ENCODE measurements at regions not wholly inside any gene's neighbourhood (a gene's known extent, or its start where the extent isn't known, plus 50 kb on each side); places are given as distances from the start of the nearest gene placed in this dataset.

- Histone ChIP-seq H3K9me3 (ENCODE audit: control insufficient read depth in 2 of 2, low read length in 2 of 2) (no peaks in the 10 kb centered on the region), H3K9ac (ENCODE audit: low read depth in 1 of 2, low read length in 2 of 2) (no peak overlapping the region), H3K27me3 (ENCODE audit: control insufficient read depth in 2 of 2, insufficient read depth in 2 of 2, low read length in 2 of 2) (peaks cover 0 to 4% of the 10 kb centered on the region in 2 donors), H3K4me1 (ENCODE audit: control insufficient read depth in 2 of 2, insufficient read depth in 2 of 2, low read length in 2 of 2) (no peaks in the 10 kb centered on the region), H3K36me3 (ENCODE audit: control insufficient read depth in 2 of 2, insufficient read depth in 2 of 2, low read length in 2 of 2) (no peaks in the 10 kb centered on the region), H3K4me3 (ENCODE audit: low read length in 2 of 2) (no peak overlapping the region), H3K27ac (ENCODE audit: low read depth in 2 of 2, low read length in 2 of 2) (no peak overlapping the region)
Observed at GRCh38 chrX:109873983-109874382, 128.9 kb upstream of the TMEM164 start.

GRCh38 chrX:109874548-109874947, 128.4 kb upstream of the TMEM164 start:
- peaks cover 0 to 4% of the 10 kb centered on the region in 2 donors for H3K27me3 ChIP-seq (ENCODE audit: control insufficient read depth in 2 of 2, insufficient read depth in 2 of 2, low read length in 2 of 2)

GRCh38 chrX:109875831-109876230, 127.1 kb upstream of the TMEM164 start:
- no peaks in the 10 kb centered on the region for H3K4me1 ChIP-seq (ENCODE audit: control insufficient read depth in 2 of 2, insufficient read depth in 2 of 2, low read length in 2 of 2)
- no peaks in the 10 kb centered on the region for H3K36me3 ChIP-seq (ENCODE audit: control insufficient read depth in 2 of 2, insufficient read depth in 2 of 2, low read length in 2 of 2)
- peaks cover 0 to 4% of the 10 kb centered on the region in 2 donors for H3K27me3 ChIP-seq (ENCODE audit: control insufficient read depth in 2 of 2, insufficient read depth in 2 of 2, low read length in 2 of 2)
- no peak overlapping the region for H3K4me3 ChIP-seq (ENCODE audit: low read length in 2 of 2)
- no peak overlapping the region for H3K9ac ChIP-seq (ENCODE audit: low read depth in 1 of 2, low read length in 2 of 2)
- H3K27ac ChIP-seq (ENCODE audit: low read depth in 2 of 2, low read length in 2 of 2): no peak overlapping the region
- H3K9me3 ChIP-seq (ENCODE audit: control insufficient read depth in 2 of 2, low read length in 2 of 2): no peaks in the 10 kb centered on the region

More at GRCh38 chrX:109874548-109874947, 128.4 kb upstream of the TMEM164 start:
- Histone ChIP-seq H3K9ac (ENCODE audit: low read depth in 1 of 2, low read length in 2 of 2) (no peak overlapping the region), H3K9me3 (ENCODE audit: control insufficient read depth in 2 of 2, low read length in 2 of 2) (no peaks in the 10 kb centered on the region), H3K36me3 (ENCODE audit: control insufficient read depth in 2 of 2, insufficient read depth in 2 of 2, low read length in 2 of 2) (no peaks in the 10 kb centered on the region), H3K4me3 (ENCODE audit: low read length in 2 of 2) (no peak overlapping the region), H3K27ac (ENCODE audit: low read depth in 2 of 2, low read length in 2 of 2) (no peak overlapping the region), H3K4me1 (ENCODE audit: control insufficient read depth in 2 of 2, insufficient read depth in 2 of 2, low read length in 2 of 2) (no peaks in the 10 kb centered on the region)

GRCh38 chrX:109878236-109878635, 124.7 kb upstream of the TMEM164 start:
- no peaks in the 10 kb centered on the region for H3K4me1 ChIP-seq (ENCODE audit: control insufficient read depth in 2 of 2, insufficient read depth in 2 of 2, low read length in 2 of 2)
- peaks cover 0 to 4% of the 10 kb centered on the region in 2 donors for H3K27me3 ChIP-seq (ENCODE audit: control insufficient read depth in 2 of 2, insufficient read depth in 2 of 2, low read length in 2 of 2)
- H3K36me3 ChIP-seq (ENCODE audit: control insufficient read depth in 2 of 2, insufficient read depth in 2 of 2, low read length in 2 of 2): no peaks in the 10 kb centered on the region
- no peak overlapping the region for H3K4me3 ChIP-seq (ENCODE audit: low read length in 2 of 2)
- H3K9ac ChIP-seq (ENCODE audit: low read depth in 1 of 2, low read length in 2 of 2): no peak overlapping the region
- H3K27ac ChIP-seq (ENCODE audit: low read depth in 2 of 2, low read length in 2 of 2): no peak overlapping the region
- no peaks in the 10 kb centered on the region for H3K9me3 ChIP-seq (ENCODE audit: control insufficient read depth in 2 of 2, low read length in 2 of 2)

- H3K9ac ChIP-seq (ENCODE audit: low read depth in 1 of 2, low read length in 2 of 2): no peak overlapping the region
Observed at GRCh38 chrX:109879991-109880390, 122.9 kb upstream of the TMEM164 start.

GRCh38 chrX:109880629-109881028, 122.3 kb upstream of the TMEM164 start:
- Histone ChIP-seq H3K4me1 (ENCODE audit: control insufficient read depth in 2 of 2, insufficient read depth in 2 of 2, low read length in 2 of 2) (no peaks in the 10 kb centered on the region), H3K36me3 (ENCODE audit: control insufficient read depth in 2 of 2, insufficient read depth in 2 of 2, low read length in 2 of 2) (no peaks in the 10 kb centered on the region), H3K9ac (ENCODE audit: low read depth in 1 of 2, low read length in 2 of 2) (no peak overlapping the region), H3K9me3 (ENCODE audit: control insufficient read depth in 2 of 2, low read length in 2 of 2) (no peaks in the 10 kb centered on the region), H3K27me3 (ENCODE audit: control insufficient read depth in 2 of 2, insufficient read depth in 2 of 2, low read length in 2 of 2) (peaks cover 0 to 4% of the 10 kb centered on the region in 2 donors), H3K4me3 (ENCODE audit: low read length in 2 of 2) (no peak overlapping the region), H3K27ac (ENCODE audit: low read depth in 2 of 2, low read length in 2 of 2) (no peak overlapping the region)

More at GRCh38 chrX:109879991-109880390, 122.9 kb upstream of the TMEM164 start:
- no peaks in the 10 kb centered on the region for H3K4me1 ChIP-seq (ENCODE audit: control insufficient read depth in 2 of 2, insufficient read depth in 2 of 2, low read length in 2 of 2)
- H3K4me3 ChIP-seq (ENCODE audit: low read length in 2 of 2): no peak overlapping the region
- no peak overlapping the region for H3K27ac ChIP-seq (ENCODE audit: low read depth in 2 of 2, low read length in 2 of 2)
- no peaks in the 10 kb centered on the region for H3K9me3 ChIP-seq (ENCODE audit: control insufficient read depth in 2 of 2, low read length in 2 of 2)
- peaks cover 0 to 4% of the 10 kb centered on the region in 2 donors for H3K27me3 ChIP-seq (ENCODE audit: control insufficient read depth in 2 of 2, insufficient read depth in 2 of 2, low read length in 2 of 2)
- no peaks in the 10 kb centered on the region for H3K36me3 ChIP-seq (ENCODE audit: control insufficient read depth in 2 of 2, insufficient read depth in 2 of 2, low read length in 2 of 2)

GRCh38 chrX:109886122-109886761, 116.7 kb upstream of the TMEM164 start:
- Histone ChIP-seq H3K27me3 (ENCODE audit: control insufficient read depth in 2 of 2, insufficient read depth in 2 of 2, low read length in 2 of 2) (no peaks in the 10 kb centered on the region), H3K36me3 (ENCODE audit: control insufficient read depth in 2 of 2, insufficient read depth in 2 of 2, low read length in 2 of 2) (no peaks in the 10 kb centered on the region), H3K4me1 (ENCODE audit: control insufficient read depth in 2 of 2, insufficient read depth in 2 of 2, low read length in 2 of 2) (peaks cover 0 to 2% of the 10 kb centered on the region in 2 donors), H3K9ac (ENCODE audit: low read depth in 1 of 2, low read length in 2 of 2) (no peak overlapping the region), H3K9me3 (ENCODE audit: control insufficient read depth in 2 of 2, low read length in 2 of 2) (no peaks in the 10 kb centered on the region), H3K4me3 (ENCODE audit: low read length in 2 of 2) (no peak overlapping the region), H3K27ac (ENCODE audit: low read depth in 2 of 2, low read length in 2 of 2) (no peak overlapping the region)

- Histone ChIP-seq H3K9me3 (ENCODE audit: control insufficient read depth in 2 of 2, low read length in 2 of 2) (no peaks in the 10 kb centered on the region), H3K9ac (ENCODE audit: low read depth in 1 of 2, low read length in 2 of 2) (no peak overlapping the region), H3K4me3 (ENCODE audit: low read length in 2 of 2) (no peak overlapping the region), H3K27me3 (ENCODE audit: control insufficient read depth in 2 of 2, insufficient read depth in 2 of 2, low read length in 2 of 2) (no peaks in the 10 kb centered on the region), H3K4me1 (ENCODE audit: control insufficient read depth in 2 of 2, insufficient read depth in 2 of 2, low read length in 2 of 2) (peaks cover 0 to 2% of the 10 kb centered on the region in 2 donors), H3K36me3 (ENCODE audit: control insufficient read depth in 2 of 2, insufficient read depth in 2 of 2, low read length in 2 of 2) (no peaks in the 10 kb centered on the region), H3K27ac (ENCODE audit: low read depth in 2 of 2, low read length in 2 of 2) (peak overlapping the region in 1 of 2 donors; percentile 12)
Observed at GRCh38 chrX:109889289-109890006, 113.5 kb upstream of the TMEM164 start.

GRCh38 chrX:109890300-109890699, 112.6 kb upstream of the TMEM164 start:
- H3K4me1 ChIP-seq (ENCODE audit: control insufficient read depth in 2 of 2, insufficient read depth in 2 of 2, low read length in 2 of 2): peaks cover 0 to 2% of the 10 kb centered on the region in 2 donors
- no peaks in the 10 kb centered on the region for H3K27me3 ChIP-seq (ENCODE audit: control insufficient read depth in 2 of 2, insufficient read depth in 2 of 2, low read length in 2 of 2)
- no peaks in the 10 kb centered on the region for H3K36me3 ChIP-seq (ENCODE audit: control insufficient read depth in 2 of 2, insufficient read depth in 2 of 2, low read length in 2 of 2)
- no peak overlapping the region for H3K4me3 ChIP-seq (ENCODE audit: low read length in 2 of 2)
- H3K27ac ChIP-seq (ENCODE audit: low read depth in 2 of 2, low read length in 2 of 2): no peak overlapping the region
- no peak overlapping the region for H3K9ac ChIP-seq (ENCODE audit: low read depth in 1 of 2, low read length in 2 of 2)
- no peaks in the 10 kb centered on the region for H3K9me3 ChIP-seq (ENCODE audit: control insufficient read depth in 2 of 2, low read length in 2 of 2)

- no peaks in the 10 kb centered on the region for H3K36me3 ChIP-seq (ENCODE audit: control insufficient read depth in 2 of 2, insufficient read depth in 2 of 2, low read length in 2 of 2)
- H3K4me1 ChIP-seq (ENCODE audit: control insufficient read depth in 2 of 2, insufficient read depth in 2 of 2, low read length in 2 of 2): peaks cover 0 to 2% of the 10 kb centered on the region in 2 donors
- no peaks in the 10 kb centered on the region for H3K27me3 ChIP-seq (ENCODE audit: control insufficient read depth in 2 of 2, insufficient read depth in 2 of 2, low read length in 2 of 2)
- no peak overlapping the region for H3K9ac ChIP-seq (ENCODE audit: low read depth in 1 of 2, low read length in 2 of 2)
- H3K4me3 ChIP-seq (ENCODE audit: low read length in 2 of 2): no peak overlapping the region
- H3K27ac ChIP-seq (ENCODE audit: low read depth in 2 of 2, low read length in 2 of 2): no peak overlapping the region
- no peaks in the 10 kb centered on the region for H3K9me3 ChIP-seq (ENCODE audit: control insufficient read depth in 2 of 2, low read length in 2 of 2)
Observed at GRCh38 chrX:109890910-109891502, 111.9 kb upstream of the TMEM164 start.
